H1 (cell line): ENCODE measurements at regions not wholly inside any gene's neighbourhood (a gene's known extent, or its start where the extent isn't known, plus 50 kb on each side); places are given as distances from the start of the nearest gene placed in this dataset.

Experiments
- ATF3 ChIP-seq: IDR thresholded peaks from 2 replicates; pipeline ENCODE4 v1.6.1; 2011; ENCODE audit warnings: low read depth, mild to moderate bottlenecking, low read length; ENCODE audit not compliant: insufficient read depth
- CEBPB ChIP-seq: IDR thresholded peaks from 2 replicates; pipeline ENCODE4 v1.6.1; 2012; ENCODE audit warnings: low read depth, low read length
- CTCF ChIP-seq, 3 experiments: IDR thresholded peaks; 1 replicate in 2 of 3; 2 replicates in 1 of 3; pipeline versions ENCODE4 v1.5.1 to v1.6.1; 2011; ENCODE audit warnings: low read length in 3 of 3, mild to moderate bottlenecking in 3 of 3, inconsistent platforms in 2 of 3, low read depth in 1 of 3, moderate library complexity in 1 of 3; ENCODE audit not compliant: insufficient read depth in 1 of 3; ENCODE audit errors: control extremely low read depth in 1 of 3
- EGR1 ChIP-seq: IDR thresholded peaks from 2 replicates; pipeline ENCODE4 v1.6.1; 2011; ENCODE audit warnings: low read depth, low read length, borderline replicate concordance
- MAX ChIP-seq: IDR thresholded peaks from 2 replicates; pipeline ENCODE4 v1.6.1; 2012; ENCODE audit warnings: inconsistent platforms
- POLR2AphosphoS5 ChIP-seq: IDR thresholded peaks from 2 replicates; pipeline ENCODE4 v1.6.1; 2011; ENCODE audit warnings: low read depth, low read length
- RAD21 ChIP-seq, 2 experiments: IDR thresholded peaks in 1 of 2; conservative IDR thresholded peaks in 1 of 2; 2 replicates each; pipeline ENCODE4 v1.6.1; 2011; ENCODE audit warnings: low read depth in 2 of 2, low read length in 2 of 2, improper control_type of control experiment in 1 of 2, inconsistent platforms in 1 of 2, mild to moderate bottlenecking in 1 of 2, moderate library complexity in 1 of 2
- SIN3A ChIP-seq, 2 experiments: IDR thresholded peaks in 1 of 2; conservative IDR thresholded peaks in 1 of 2; 2 replicates each; pipeline ENCODE4 v1.6.1; 2011 to 2012; ENCODE audit warnings: low read length in 2 of 2, improper control_type of control experiment in 1 of 2, low read depth in 1 of 2, mild to moderate bottlenecking in 1 of 2
- SIRT6 ChIP-seq: IDR thresholded peaks from one replicate; pipeline ENCODE4 v1.7.1; 2012; ENCODE audit warnings: low read length, inconsistent platforms
- SRF ChIP-seq: IDR thresholded peaks from 2 replicates; pipeline ENCODE4 v1.6.1; 2011; ENCODE audit warnings: mild to moderate bottlenecking, low read depth, low read length, moderate library complexity
- SUZ12 ChIP-seq: fragments of 200-600 bp; sonication (generic); IDR thresholded peaks from 2 replicates; pipeline ENCODE4 v1.6.1; 2012; ENCODE audit warnings: mild to moderate bottlenecking, inconsistent platforms, low read length, moderate library complexity, mixed read lengths
- TCF12 ChIP-seq: IDR thresholded peaks from 2 replicates; pipeline ENCODE4 v1.6.1; 2011; ENCODE audit warnings: low read depth, mild to moderate bottlenecking, low read length
- ZNF274 ChIP-seq: IDR thresholded peaks from 2 replicates; pipeline ENCODE4 v1.7.0; 2012; ENCODE audit warnings: low read length, borderline replicate concordance; ENCODE audit errors: extremely low read depth

GRCh38 chr10:129219364-129219763, 247.7 kb upstream of the MGMT start:
- TF ChIP-seq SRF (no peak), CTCF (IDR thresholded peaks at IDR 0.05; ENCODE audit: control extremely low read depth in 1 of 3, insufficient read depth in 1 of 3, low read depth in 1 of 3, low read length in 3 of 3) (no peak), SIN3A (conservative IDR thresholded peaks at IDR 0.05 in 1 of 2, IDR thresholded peaks at IDR 0.05 in 1 of 2; ENCODE audit: low read depth in 1 of 2, low read length in 2 of 2) (no peak), ATF3 (no peak), TCF12 (no peak), SUZ12 (no peak), MAX (no peak), CEBPB (no peak), SIRT6 (no peak), RAD21 (IDR thresholded peaks at IDR 0.05 in 1 of 2, conservative IDR thresholded peaks at IDR 0.05 in 1 of 2; ENCODE audit: low read depth in 2 of 2, low read length in 2 of 2) (no peak), POLR2AphosphoS5 (no peak), EGR1 (no peak), ZNF274 (no peak)
